ENCODE measurements at regions not wholly inside any gene's neighbourhood (a gene's known extent, or its start where the extent isn't known, plus 50 kb on each side); places are given as distances from the start of the nearest gene placed in this dataset.

DNA sequence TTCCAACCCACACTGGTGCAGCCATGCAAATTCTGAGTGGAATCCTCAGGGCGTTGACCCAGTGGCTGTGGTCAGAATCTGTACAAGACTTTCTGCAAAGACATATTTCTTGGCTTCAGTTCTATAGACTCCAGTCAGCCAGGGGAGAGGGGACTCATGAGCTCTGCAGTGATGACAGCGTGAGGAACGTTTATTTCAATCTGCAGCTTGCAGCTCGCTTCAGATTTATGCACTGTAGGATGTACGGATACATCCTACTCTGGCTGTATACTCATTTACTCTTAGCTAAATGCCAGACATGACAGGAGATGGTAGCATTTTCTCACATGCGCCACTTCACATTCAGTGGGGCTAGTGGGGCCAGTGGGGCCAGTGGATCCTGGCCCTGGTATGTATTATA, 276.1 kb downstream of the FGF9 start:
- Histone ChIP-seq H3K4me1 (ENCODE audit: control insufficient read depth in 3 of 3, insufficient read depth in 2 of 3, low read depth in 1 of 3, low read length in 2 of 3) (no peaks in the 10 kb centered on the region), H3K4me3 (ENCODE audit: low read depth in 1 of 3, low read length in 3 of 3) (no peak overlapping the region), H3K9me3 (ENCODE audit: control insufficient read depth in 2 of 2, insufficient read depth in 1 of 2, low read depth in 1 of 2, low read length in 1 of 2) (peaks cover 0 to 22% of the 10 kb centered on the region in 2 donors), H3K36me3 (ENCODE audit: control insufficient read depth in 3 of 3, insufficient read depth in 2 of 3, low read depth in 1 of 3, low read length in 3 of 3) (no peaks in the 10 kb centered on the region), H3K27ac (ENCODE audit: low read depth in 1 of 3, low read length in 2 of 3) (no peak overlapping the region), H3K27me3 (ENCODE audit: control insufficient read depth in 3 of 3, insufficient read depth in 3 of 3, low read length in 3 of 3) (no peaks in the 10 kb centered on the region)
- no peak for DNase-seq
- no peak for FAIRE-seq
- WGBS, 3 donors: 91 to 96% (median 93%) methylated on average over 6 of the region's 6 CpGs

DNA sequence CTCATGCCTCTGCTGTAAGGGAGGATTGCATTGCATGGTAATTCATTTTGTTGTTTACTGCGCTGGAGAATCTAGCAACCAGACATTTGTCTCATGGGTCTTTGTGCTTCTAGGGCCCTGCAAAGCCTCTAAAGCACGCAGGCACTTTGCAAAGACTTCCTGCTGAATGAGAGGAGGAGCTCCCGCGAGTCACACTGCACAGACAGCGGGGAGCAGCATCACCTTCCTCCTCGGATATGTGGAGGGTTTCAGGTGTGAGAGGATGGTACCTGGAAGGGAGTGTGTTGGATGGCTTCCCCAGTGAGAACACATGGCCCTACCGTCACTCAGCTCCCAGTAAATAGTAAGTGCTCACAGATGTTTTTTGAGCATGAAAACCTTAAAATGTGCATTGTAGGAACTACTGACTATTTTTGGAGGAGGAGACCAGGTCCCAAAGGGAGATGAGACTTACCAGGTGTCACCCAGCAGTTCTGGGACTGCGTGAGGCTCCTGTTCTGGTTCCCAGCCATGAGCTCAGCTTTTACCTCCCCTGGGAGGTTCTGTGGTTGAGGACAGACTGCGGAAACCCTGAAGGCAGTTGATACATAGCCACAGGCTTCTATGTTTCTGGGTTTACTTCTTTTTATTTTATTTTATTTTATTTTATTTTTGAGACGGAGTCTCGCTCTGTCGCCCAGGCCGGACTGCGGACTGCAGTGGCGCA, 278.0 kb downstream of the FGF9 start:
- Histone ChIP-seq H3K4me1 (ENCODE audit: control insufficient read depth in 3 of 3, insufficient read depth in 2 of 3, low read depth in 1 of 3, low read length in 2 of 3) (no peaks in the 10 kb centered on the region), H3K9me3 (ENCODE audit: control insufficient read depth in 2 of 2, insufficient read depth in 1 of 2, low read depth in 1 of 2, low read length in 1 of 2) (peaks cover 0 to 22% of the 10 kb centered on the region in 2 donors), H3K27me3 (ENCODE audit: control insufficient read depth in 3 of 3, insufficient read depth in 3 of 3, low read length in 3 of 3) (no peaks in the 10 kb centered on the region), H3K4me3 (ENCODE audit: low read depth in 1 of 3, low read length in 3 of 3) (no peak overlapping the region), H3K27ac (ENCODE audit: low read depth in 1 of 3, low read length in 2 of 3) (no peak overlapping the region), H3K36me3 (ENCODE audit: control insufficient read depth in 3 of 3, insufficient read depth in 2 of 3, low read depth in 1 of 3, low read length in 3 of 3) (no peaks in the 10 kb centered on the region)
- DNase-seq (no peak), FAIRE-seq (no peak)
- 74 to 84% (median 75%) methylated on average over 9 to 15 of the region's 15 CpGs for WGBS, 3 donors

GRCh38 chr13:21949818-21950429, 279.1 kb downstream of the FGF9 start:
- 53 to 73% (median 66%) methylated on average over 6 of the region's 6 CpGs for WGBS, 3 donors
- FAIRE-seq: no peak

GRCh38 chr13:21956666-21957065, 285.8 kb downstream of the FGF9 start:
- H3K4me1 ChIP-seq (ENCODE audit: control insufficient read depth in 3 of 3, insufficient read depth in 2 of 3, low read depth in 1 of 3, low read length in 2 of 3): no peaks in the 10 kb centered on the region
- WGBS, 3 donors: 5 to 53% (median 50%) methylated on average over 1 of the region's 1 CpG
- H3K4me3 ChIP-seq (ENCODE audit: low read depth in 1 of 3, low read length in 3 of 3): no peak overlapping the region
- no peaks in the 10 kb centered on the region for H3K27me3 ChIP-seq (ENCODE audit: control insufficient read depth in 3 of 3, insufficient read depth in 3 of 3, low read length in 3 of 3)
- H3K36me3 ChIP-seq (ENCODE audit: control insufficient read depth in 3 of 3, insufficient read depth in 2 of 3, low read depth in 1 of 3, low read length in 3 of 3): no peaks in the 10 kb centered on the region
- peak; percentile 44 to 80 for DNase-seq
- peak overlapping the region in 1 of 3 donors; percentile 17 for H3K27ac ChIP-seq (ENCODE audit: low read depth in 1 of 3, low read length in 2 of 3)
- H3K9me3 ChIP-seq (ENCODE audit: control insufficient read depth in 2 of 2, insufficient read depth in 1 of 2, low read depth in 1 of 2, low read length in 1 of 2): peaks cover 0 to 8% of the 10 kb centered on the region in 2 donors
- no peak for FAIRE-seq

More at GRCh38 chr13:21949818-21950429, 279.1 kb downstream of the FGF9 start:
- no peak for DNase-seq
- no peaks in the 10 kb centered on the region for H3K27me3 ChIP-seq (ENCODE audit: control insufficient read depth in 3 of 3, insufficient read depth in 3 of 3, low read length in 3 of 3)
- H3K27ac ChIP-seq (ENCODE audit: low read depth in 1 of 3, low read length in 2 of 3): no peak overlapping the region
- no peaks in the 10 kb centered on the region for H3K36me3 ChIP-seq (ENCODE audit: control insufficient read depth in 3 of 3, insufficient read depth in 2 of 3, low read depth in 1 of 3, low read length in 3 of 3)
- no peak overlapping the region for H3K4me3 ChIP-seq (ENCODE audit: low read depth in 1 of 3, low read length in 3 of 3)
- H3K9me3 ChIP-seq (ENCODE audit: control insufficient read depth in 2 of 2, insufficient read depth in 1 of 2, low read depth in 1 of 2, low read length in 1 of 2): peaks cover 0 to 16% of the 10 kb centered on the region in 2 donors
- H3K4me1 ChIP-seq (ENCODE audit: control insufficient read depth in 3 of 3, insufficient read depth in 2 of 3, low read depth in 1 of 3, low read length in 2 of 3): no peaks in the 10 kb centered on the region

DNA sequence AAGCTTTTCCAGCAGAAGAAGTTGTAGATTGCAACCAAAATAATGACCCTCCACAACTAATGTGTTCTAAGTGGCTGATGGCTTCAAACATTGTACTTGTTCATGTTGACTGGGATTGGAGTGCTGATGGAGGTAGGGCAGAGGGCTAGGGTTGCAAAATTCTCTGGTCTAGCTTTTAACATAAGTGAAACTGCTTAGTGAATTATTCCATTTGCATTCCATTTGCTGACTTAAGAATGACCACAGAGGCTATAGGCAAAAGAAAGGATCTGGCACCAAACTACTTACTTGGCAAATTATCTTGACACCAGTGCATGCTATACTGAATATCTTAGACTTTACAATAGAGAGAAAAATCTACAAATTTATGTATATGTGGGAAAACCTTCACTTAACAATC, 287.0 kb downstream of the FGF9 start:
- FAIRE-seq: no peak
- no peaks in the 10 kb centered on the region for H3K36me3 ChIP-seq (ENCODE audit: control insufficient read depth in 3 of 3, insufficient read depth in 2 of 3, low read depth in 1 of 3, low read length in 3 of 3)
- no peak overlapping the region for H3K27ac ChIP-seq (ENCODE audit: low read depth in 1 of 3, low read length in 2 of 3)
- H3K4me3 ChIP-seq (ENCODE audit: low read depth in 1 of 3, low read length in 3 of 3): no peak overlapping the region
- no peaks in the 10 kb centered on the region for H3K27me3 ChIP-seq (ENCODE audit: control insufficient read depth in 3 of 3, insufficient read depth in 3 of 3, low read length in 3 of 3)
- H3K9me3 ChIP-seq (ENCODE audit: control insufficient read depth in 2 of 2, insufficient read depth in 1 of 2, low read depth in 1 of 2, low read length in 1 of 2): peaks cover 0 to 10% of the 10 kb centered on the region in 2 donors
- H3K4me1 ChIP-seq (ENCODE audit: control insufficient read depth in 3 of 3, insufficient read depth in 2 of 3, low read depth in 1 of 3, low read length in 2 of 3): no peaks in the 10 kb centered on the region
- DNase-seq: no peak

DNA sequence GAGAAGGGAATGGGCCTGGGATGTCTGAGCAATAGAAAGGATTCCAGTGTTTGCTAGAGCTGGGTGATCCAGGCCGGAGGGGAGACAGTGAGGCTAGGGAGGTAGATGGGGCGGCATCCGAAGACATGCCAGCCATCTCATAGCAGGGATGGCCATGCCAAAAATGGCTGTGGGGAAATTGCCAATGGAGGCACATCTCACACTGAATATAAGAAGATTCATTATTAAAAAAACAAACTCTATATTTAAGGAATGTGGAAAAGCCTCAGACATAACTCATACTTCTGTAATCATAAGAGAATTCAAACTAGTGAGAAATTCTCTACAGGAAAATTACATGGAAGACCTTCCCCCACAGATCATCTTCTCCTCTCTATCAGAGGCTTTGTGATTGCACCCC, 289.2 kb downstream of the FGF9 start:
- Histone ChIP-seq H3K4me1 (ENCODE audit: control insufficient read depth in 3 of 3, insufficient read depth in 2 of 3, low read depth in 1 of 3, low read length in 2 of 3) (no peaks in the 10 kb centered on the region), H3K27ac (ENCODE audit: low read depth in 1 of 3, low read length in 2 of 3) (no peak overlapping the region), H3K9me3 (ENCODE audit: control insufficient read depth in 2 of 2, insufficient read depth in 1 of 2, low read depth in 1 of 2, low read length in 1 of 2) (peaks cover 0 to 4% of the 10 kb centered on the region in 2 donors), H3K27me3 (ENCODE audit: control insufficient read depth in 3 of 3, insufficient read depth in 3 of 3, low read length in 3 of 3) (no peaks in the 10 kb centered on the region), H3K36me3 (ENCODE audit: control insufficient read depth in 3 of 3, insufficient read depth in 2 of 3, low read depth in 1 of 3, low read length in 3 of 3) (no peaks in the 10 kb centered on the region), H3K4me3 (ENCODE audit: low read depth in 1 of 3, low read length in 3 of 3) (no peak overlapping the region)
- 94 to 98% (median 96%) methylated on average over 3 of the region's 3 CpGs for WGBS, 3 donors
- FAIRE-seq: no peak
- no peak for DNase-seq

GRCh38 chr13:21964686-21965085, 293.8 kb downstream of the FGF9 start:
- H3K27me3 ChIP-seq (ENCODE audit: control insufficient read depth in 3 of 3, insufficient read depth in 3 of 3, low read length in 3 of 3): no peaks in the 10 kb centered on the region
- FAIRE-seq: no peak
- 73 to 95% (median 82%) methylated on average over 5 of the region's 5 CpGs for WGBS, 3 donors

GRCh38 chr13:21965095-21965494, 294.2 kb downstream of the FGF9 start:
- DNase-seq: no peak
- WGBS, 3 donors: 90 to 96% (median 93%) methylated on average over 14 of the region's 14 CpGs

More at GRCh38 chr13:21964686-21965085, 293.8 kb downstream of the FGF9 start:
- H3K4me3 ChIP-seq (ENCODE audit: low read depth in 1 of 3, low read length in 3 of 3): no peak overlapping the region
- DNase-seq: no peak
- no peak overlapping the region for H3K27ac ChIP-seq (ENCODE audit: low read depth in 1 of 3, low read length in 2 of 3)
- peaks cover 0 to 2% of the 10 kb centered on the region in 2 donors for H3K9me3 ChIP-seq (ENCODE audit: control insufficient read depth in 2 of 2, insufficient read depth in 1 of 2, low read depth in 1 of 2, low read length in 1 of 2)
- no peaks in the 10 kb centered on the region for H3K4me1 ChIP-seq (ENCODE audit: control insufficient read depth in 3 of 3, insufficient read depth in 2 of 3, low read depth in 1 of 3, low read length in 2 of 3)
- no peaks in the 10 kb centered on the region for H3K36me3 ChIP-seq (ENCODE audit: control insufficient read depth in 3 of 3, insufficient read depth in 2 of 3, low read depth in 1 of 3, low read length in 3 of 3)

More at GRCh38 chr13:21965095-21965494, 294.2 kb downstream of the FGF9 start:
- Histone ChIP-seq H3K9me3 (ENCODE audit: control insufficient read depth in 2 of 2, insufficient read depth in 1 of 2, low read depth in 1 of 2, low read length in 1 of 2) (peaks cover 0 to 2% of the 10 kb centered on the region in 2 donors), H3K36me3 (ENCODE audit: control insufficient read depth in 3 of 3, insufficient read depth in 2 of 3, low read depth in 1 of 3, low read length in 3 of 3) (no peaks in the 10 kb centered on the region), H3K4me1 (ENCODE audit: control insufficient read depth in 3 of 3, insufficient read depth in 2 of 3, low read depth in 1 of 3, low read length in 2 of 3) (no peaks in the 10 kb centered on the region), H3K4me3 (ENCODE audit: low read depth in 1 of 3, low read length in 3 of 3) (no peak overlapping the region), H3K27me3 (ENCODE audit: control insufficient read depth in 3 of 3, insufficient read depth in 3 of 3, low read length in 3 of 3) (no peaks in the 10 kb centered on the region), H3K27ac (ENCODE audit: low read depth in 1 of 3, low read length in 2 of 3) (no peak overlapping the region)
- FAIRE-seq: no peak

Data from small intestine (tissue), 7 donors.